Heart left ventricle (tissue), 13 donors: ENCODE measurements at regions not wholly inside any gene's neighbourhood (a gene's known extent, or its start where the extent isn't known, plus 50 kb on each side); places are given as distances from the start of the nearest gene placed in this dataset.

Experiments
- POLR2A ChIP-seq, 2 donors: fragments of 450-650 bp; IDR thresholded peaks; one replicate each; pipeline ENCODE4 v1.6.1; 2017; ENCODE audit warnings: antibody characterized with exemption in 2 of 2, mild to moderate bottlenecking in 2 of 2, moderate library complexity in 2 of 2
- TF ChIP-seq, protein P1 (sequence below), 12 donors: fragments of 200-600 bp; sonication (generic) in 4 of 12; IDR thresholded peaks; one replicate each; pipeline versions ENCODE4 v1.5.0 to v1.8.0; 2018 to 2022; ENCODE audit warnings: antibody characterized with exemption in 12 of 12, mild to moderate bottlenecking in 5 of 12
- donor health status: ischemic (EF 13 %, LVEDD 7.1; RV severe dilation, severe dysfunction).
- donor health status: DM: no; HTN: yes; CAD: no.
- donor health status: DM: no; HTN: no; CAD: no.
- donor health status: ischemic (EF 25% LVEDD 6.9; RV normal size, moderate dysfunction).
- donor health status: ischemic (EF 25% LVEDD 5.7; RV mildly dilated, moderate dysfunction).
- donor health status: ischemic (EF 35%, LVEDD 5.7; RV mildly dilated, moderate dysfunction).
- donor health status: nonischemic (EF 11% LVEDD 7.7; RV severe dilation, severe dysfunction).
- donor health status: DM: yes; HTN: yes; CAD: no.
- donor health status: PGD.
- donor health status: ischemic (EF 29% LVEDD 5.4; RV normal size, mild dysfunction).
- donor health status: nonischemic (EF 23%, LVEDD 6.1; RV moderate dilation, normal function).

DNA sequence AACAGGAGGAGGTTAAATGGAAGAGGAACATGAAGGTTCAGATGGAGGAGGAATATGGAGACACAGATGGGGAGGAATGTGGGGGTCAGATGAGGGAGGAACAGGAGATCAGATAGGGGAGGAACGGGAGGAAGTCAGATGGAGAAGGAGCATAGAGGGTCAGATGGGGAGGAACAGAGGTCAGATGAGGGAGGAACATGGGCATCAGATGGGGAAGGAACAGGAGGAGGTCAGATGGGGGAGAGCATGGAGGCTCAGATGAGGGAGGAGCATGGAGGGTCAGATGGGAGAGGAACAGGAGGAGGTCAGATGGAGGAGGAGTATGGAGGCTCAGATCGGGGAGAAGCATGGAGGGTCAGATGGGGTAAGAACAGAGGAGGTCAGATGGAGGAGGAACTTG lies 290.6 kb downstream of the BMP7 start:
- TF ChIP-seq POLR2A (IDR thresholded peaks at IDR 0.05) = no peak
- TF ChIP-seq, protein P1, sequence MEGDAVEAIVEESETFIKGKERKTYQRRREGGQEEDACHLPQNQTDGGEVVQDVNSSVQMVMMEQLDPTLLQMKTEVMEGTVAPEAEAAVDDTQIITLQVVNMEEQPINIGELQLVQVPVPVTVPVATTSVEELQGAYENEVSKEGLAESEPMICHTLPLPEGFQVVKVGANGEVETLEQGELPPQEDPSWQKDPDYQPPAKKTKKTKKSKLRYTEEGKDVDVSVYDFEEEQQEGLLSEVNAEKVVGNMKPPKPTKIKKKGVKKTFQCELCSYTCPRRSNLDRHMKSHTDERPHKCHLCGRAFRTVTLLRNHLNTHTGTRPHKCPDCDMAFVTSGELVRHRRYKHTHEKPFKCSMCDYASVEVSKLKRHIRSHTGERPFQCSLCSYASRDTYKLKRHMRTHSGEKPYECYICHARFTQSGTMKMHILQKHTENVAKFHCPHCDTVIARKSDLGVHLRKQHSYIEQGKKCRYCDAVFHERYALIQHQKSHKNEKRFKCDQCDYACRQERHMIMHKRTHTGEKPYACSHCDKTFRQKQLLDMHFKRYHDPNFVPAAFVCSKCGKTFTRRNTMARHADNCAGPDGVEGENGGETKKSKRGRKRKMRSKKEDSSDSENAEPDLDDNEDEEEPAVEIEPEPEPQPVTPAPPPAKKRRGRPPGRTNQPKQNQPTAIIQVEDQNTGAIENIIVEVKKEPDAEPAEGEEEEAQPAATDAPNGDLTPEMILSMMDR (IDR thresholded peaks at IDR 0.05) = no peak
